NCI-H1930 (cell line): ENCODE measurements at regions not wholly inside any gene's neighbourhood (a gene's known extent, or its start where the extent isn't known, plus 50 kb on each side); places are given as distances from the start of the nearest gene placed in this dataset.
"Not testable (repeated sequence)": the region's sequence is repeated elsewhere in the genome, so short reads cannot be mapped to it uniquely, and the experiment has no call there.

Source experiments
- DNase-seq, 2 experiments: peaks; one replicate each; lab custom pipeline; 2025; lab: John Stamatoyannopoulos, UW

- no peak for DNase-seq
Observed at GRCh38 chr10:30170814-30171213, 111.4 kb upstream of the JCAD start.

- no peak for DNase-seq
Observed at GRCh38 chr10:30170146-30170545, 110.8 kb upstream of the JCAD start.

GRCh38 chr10:30169342-30169741, 110.0 kb upstream of the JCAD start:
- DNase-seq, result no peak

- no peak for DNase-seq
Observed at GRCh38 chr10:30166929-30167328, 107.5 kb upstream of the JCAD start.

- DNase-seq, result not testable (repeated sequence)
Observed at GRCh38 chr10:30163410-30163809, 104.0 kb upstream of the JCAD start.

GRCh38 chr10:30162796-30163195, 103.4 kb upstream of the JCAD start:
- not testable (repeated sequence) for DNase-seq

- no peak for DNase-seq
Observed at GRCh38 chr10:30160271-30160982, 101.0 kb upstream of the JCAD start.

- DNase-seq, result not testable (repeated sequence)
Observed at GRCh38 chr10:30159614-30160013, 100.2 kb upstream of the JCAD start.

GRCh38 chr10:30158325-30158960, 99.1 kb upstream of the JCAD start:
- DNase-seq, result no peak

- no peak for DNase-seq
Observed at GRCh38 chr10:30155401-30155800, 96.0 kb upstream of the JCAD start.

- no peak for DNase-seq
Observed at GRCh38 chr10:30154561-30154960, 95.2 kb upstream of the JCAD start.

GRCh38 chr10:30154126-30154525, 94.7 kb upstream of the JCAD start:
- no peak for DNase-seq

GRCh38 chr10:30151581-30152389, 92.4 kb upstream of the JCAD start:
- DNase-seq, result no peak

- no peak for DNase-seq
Observed at GRCh38 chr10:30141423-30141822, 82.0 kb upstream of the JCAD start.

- DNase-seq, result no peak
Observed at GRCh38 chr10:30134171-30134945, 75.0 kb upstream of the JCAD start.

GRCh38 chr10:30133198-30133597, 73.8 kb upstream of the JCAD start:
- DNase-seq, result no peak

- DNase-seq, result not testable (repeated sequence)
Observed at GRCh38 chr10:30131369-30131768, 72.0 kb upstream of the JCAD start.

- not testable (repeated sequence) for DNase-seq
Observed at GRCh38 chr10:30129326-30129725, 69.9 kb upstream of the JCAD start.

- no peak for DNase-seq
Observed at GRCh38 chr10:30127120-30127541, 67.7 kb upstream of the JCAD start.

- no peak for DNase-seq
Observed at GRCh38 chr10:30125496-30125895, 66.1 kb upstream of the JCAD start.

GRCh38 chr10:30124704-30125103, 65.3 kb upstream of the JCAD start:
- DNase-seq, result no peak

- no peak for DNase-seq
Observed at GRCh38 chr10:30121401-30121800, 62.0 kb upstream of the JCAD start.
